CD4-positive, alpha-beta T cell (primary cell): ENCODE measurements at regions not wholly inside any gene's neighbourhood (a gene's known extent, or its start where the extent isn't known, plus 50 kb on each side); places are given as distances from the start of the nearest gene placed in this dataset.

Experiments
- ATAC-seq: fragments of 200-7000 bp; cut with Tn5 transposase; one replicate; pipeline ENCODE4 v1.10.0; 2022; ENCODE audit warnings: mild to moderate bottlenecking; ENCODE audit not compliant: poor library complexity
- CTCF ChIA-PET: fragments of 350-600 bp; sonication (Branson Sonifier 250); formaldehyde crosslinking; loops from one replicate; lab custom pipeline; 2021; ENCODE audit warnings: antibody characterized with exemption, inconsistent platforms; lab: Charles Lee
- POLR2A ChIA-PET: fragments of 350-600 bp; sonication (Branson Sonifier 250); formaldehyde crosslinking; loops from one replicate; lab custom pipeline; 2021; ENCODE audit warnings: antibody characterized with exemption, inconsistent platforms; lab: Charles Lee
- DNase-seq, 14 experiments: peaks; one replicate each; pipeline ENCODE4 v3.0.0-alpha.2; 2013 to 2020; ENCODE audit warnings: mixed read lengths in 2 of 14
- H3K27ac ChIP-seq, 2 donors: one replicate each; pipeline versions ENCODE4 v1.5.1 to v1.7.0; 2013; ENCODE audit warnings: low read length in 2 of 2, low read depth in 1 of 2, mild to moderate bottlenecking in 1 of 2
- H3K27me3 ChIP-seq, 2 experiments: 1 replicate in 1 of 2; 2 replicates in 1 of 2; pipeline versions ENCODE4 v1.6.1 to v1.7.0; 2013; ENCODE audit warnings: low read length in 2 of 2, control low read depth in 1 of 2, mild to moderate bottlenecking in 1 of 2, moderate library complexity in 1 of 2; ENCODE audit not compliant: insufficient read depth in 2 of 2, control insufficient read depth in 1 of 2
- H3K36me3 ChIP-seq: one replicate; pipeline ENCODE4 v1.6.1; 2013; ENCODE audit warnings: low read length, control low read depth; ENCODE audit not compliant: insufficient read depth
- H3K4me1 ChIP-seq: one replicate; pipeline ENCODE4 v1.6.1; 2013; ENCODE audit warnings: low read length, control low read depth; ENCODE audit not compliant: insufficient read depth
- H3K4me3 ChIP-seq: one replicate; pipeline ENCODE4 v1.5.1; 2013; ENCODE audit warnings: mild to moderate bottlenecking, low read length, moderate library complexity
- H3K9me3 ChIP-seq, 2 experiments: 1 replicate in 1 of 2; 2 replicates in 1 of 2; pipeline versions ENCODE4 v1.6.1 to v1.7.0; 2013; ENCODE audit warnings: low read length in 2 of 2, mild to moderate bottlenecking in 2 of 2, control low read depth in 1 of 2, moderate library complexity in 1 of 2; ENCODE audit not compliant: control insufficient read depth in 1 of 2, insufficient read depth in 1 of 2
- H3K27ac Mint-ChIP-seq: one replicate; pipeline ENCODE4 v1.8.0; 2020; ENCODE audit warnings: mixed read lengths
- H3K27me3 Mint-ChIP-seq: one replicate; pipeline ENCODE4 v1.8.0; 2021; ENCODE audit warnings: mixed read lengths
- H3K36me3 Mint-ChIP-seq: one replicate; pipeline ENCODE4 v1.8.0; 2021; ENCODE audit warnings: low read depth, mixed read lengths
- H3K4me1 Mint-ChIP-seq: one replicate; pipeline ENCODE4 v1.8.0; 2021; ENCODE audit warnings: low read depth, mixed read lengths
- H3K4me3 Mint-ChIP-seq: one replicate; pipeline ENCODE4 v1.8.0; 2020; ENCODE audit warnings: mild to moderate bottlenecking, mixed read lengths
- H3K9me3 Mint-ChIP-seq: one replicate; pipeline ENCODE4 v1.8.0; 2020; ENCODE audit warnings: mixed read lengths
- CTCF ChIP-seq: fragments of 200-600 bp; IDR thresholded peaks from one replicate; pipeline ENCODE4 v1.8.0; 2022; ENCODE audit warnings: antibody characterized with exemption, mild to moderate bottlenecking
- intact Hi-C, 2 experiments: fragments of 100-400 bp; cut with DNase I in 1 of 2; cut with micrococcal nuclease in 1 of 2; formaldehyde crosslinking; loops; one replicate each; pipeline versions ENCODE4 v1.15.1 to v1.9.0; 2023 to 2025; cut with DNase I, micrococcal nuclease

GRCh38 chr5:9780501-9780900, 150.3 kb upstream of the TAS2R1 start:
- peaks cover 16% of the 10 kb centered on the region for H3K9me3 Mint-ChIP-seq
- H3K36me3 Mint-ChIP-seq: no peaks in the 10 kb centered on the region
- no peak for TF ChIP-seq CTCF
- intact Hi-C loops: no loop called here
- Histone ChIP-seq H3K27ac (no peak overlapping the region), H3K27me3 (no peaks in the 10 kb centered on the region), H3K4me3 (no peak overlapping the region), H3K36me3 (no peaks in the 10 kb centered on the region), H3K9me3 (peaks cover 0 to 22% of the 10 kb centered on the region in 2 experiments), H3K4me1 (no peaks in the 10 kb centered on the region)
- POLR2A ChIA-PET: no interaction called here
- no peak for ATAC-seq
- DNase-seq: no peak
- H3K27me3 Mint-ChIP-seq: no peaks in the 10 kb centered on the region
- H3K4me3 Mint-ChIP-seq: no peak overlapping the region
- CTCF ChIA-PET: no interaction called here
- H3K27ac Mint-ChIP-seq: no peak overlapping the region
- no peaks in the 10 kb centered on the region for H3K4me1 Mint-ChIP-seq

- intact Hi-C loops: no loop called here
- ATAC-seq (no peak), DNase-seq (no peak)
- Histone ChIP-seq H3K27ac (no peak overlapping the region), H3K9me3 (peaks cover 0 to 18% of the 10 kb centered on the region in 2 experiments), H3K4me1 (no peaks in the 10 kb centered on the region), H3K36me3 (no peaks in the 10 kb centered on the region), H3K27me3 (no peaks in the 10 kb centered on the region), H3K4me3 (no peak overlapping the region)
- H3K4me1 Mint-ChIP-seq: no peaks in the 10 kb centered on the region
- TF ChIP-seq CTCF: no peak
- ChIA-PET POLR2A (no interaction called here), CTCF (no interaction called here)
- no peaks in the 10 kb centered on the region for H3K27me3 Mint-ChIP-seq
- peaks cover 15% of the 10 kb centered on the region for H3K9me3 Mint-ChIP-seq
- no peak overlapping the region for H3K4me3 Mint-ChIP-seq
- no peak overlapping the region for H3K27ac Mint-ChIP-seq
- H3K36me3 Mint-ChIP-seq: no peaks in the 10 kb centered on the region
Measured at GRCh38 chr5:9776525-9776924, 146.4 kb upstream of the TAS2R1 start.

- peaks cover 13% of the 10 kb centered on the region for H3K9me3 Mint-ChIP-seq
- intact Hi-C loops: no loop called here
- DNase-seq (no peak), ATAC-seq (no peak)
- Histone ChIP-seq H3K4me3 (no peak overlapping the region), H3K27me3 (no peaks in the 10 kb centered on the region), H3K4me1 (no peaks in the 10 kb centered on the region), H3K27ac (no peak overlapping the region), H3K9me3 (peaks cover 0 to 9% of the 10 kb centered on the region in 2 experiments), H3K36me3 (no peaks in the 10 kb centered on the region)
- ChIA-PET CTCF (no interaction called here), POLR2A (no interaction called here)
- H3K4me3 Mint-ChIP-seq: no peak overlapping the region
- H3K4me1 Mint-ChIP-seq: no peaks in the 10 kb centered on the region
- no peaks in the 10 kb centered on the region for H3K27me3 Mint-ChIP-seq
- H3K27ac Mint-ChIP-seq: no peak overlapping the region
- no peak for TF ChIP-seq CTCF
- H3K36me3 Mint-ChIP-seq: no peaks in the 10 kb centered on the region
Measured at GRCh38 chr5:9775339-9775738, 145.2 kb upstream of the TAS2R1 start.
